ENCODE measurements at regions not wholly inside any gene's neighbourhood (a gene's known extent, or its start where the extent isn't known, plus 50 kb on each side); places are given as distances from the start of the nearest gene placed in this dataset.

- intact Hi-C loops (cut with DNase I; ENCODE audit: low total_unique reads): no loop called here
- H3K27ac ChIP-seq: no peak overlapping the region
- H3K27me3 ChIP-seq: no peaks in the 10 kb centered on the region
- H3K9me3 ChIP-seq: no peaks in the 10 kb centered on the region
- no peaks in the 10 kb centered on the region for H3K36me3 ChIP-seq (ENCODE audit: low read depth, missing control alignments)
- TF ChIP-seq POLR2A (IDR thresholded peaks at IDR 0.05) (no peak), CTCF (IDR thresholded peaks at IDR 0.05) (no peak)
- 53 to 57% methylated on average over 9 of the region's 9 CpGs for WGBS, 2 donors
- no peak overlapping the region for H3K4me3 ChIP-seq
- DNase-seq: no peak
- no peaks in the 10 kb centered on the region for H3K4me1 ChIP-seq
Observed at GRCh38 chr5:10876006-10876744, 115.1 kb upstream of the DAP start.

- no peak for DNase-seq
- Histone ChIP-seq H3K4me1 (no peaks in the 10 kb centered on the region), H3K27me3 (no peaks in the 10 kb centered on the region), H3K9me3 (no peaks in the 10 kb centered on the region), H3K4me3 (no peak overlapping the region), H3K27ac (no peak overlapping the region), H3K36me3 (ENCODE audit: low read depth, missing control alignments) (no peaks in the 10 kb centered on the region)
- WGBS, 2 donors: 77 to 81% methylated on average over 10 of the region's 10 CpGs
- TF ChIP-seq CTCF (IDR thresholded peaks at IDR 0.05): no peak
- TF ChIP-seq POLR2A (IDR thresholded peaks at IDR 0.05): no peak
- intact Hi-C loops (cut with DNase I; ENCODE audit: low total_unique reads): no loop called here
Observed at GRCh38 chr5:10875201-10875768, 114.3 kb upstream of the DAP start.

GRCh38 chr5:10874541-10874940 is 113.5 kb upstream of the DAP start:
- Histone ChIP-seq H3K27ac (no peak overlapping the region), H3K4me1 (no peaks in the 10 kb centered on the region), H3K9me3 (no peaks in the 10 kb centered on the region), H3K36me3 (ENCODE audit: low read depth, missing control alignments) (no peaks in the 10 kb centered on the region), H3K27me3 (no peaks in the 10 kb centered on the region), H3K4me3 (no peak overlapping the region)
- intact Hi-C loops (cut with DNase I; ENCODE audit: low total_unique reads): no loop called here
- no peak for TF ChIP-seq POLR2A (IDR thresholded peaks at IDR 0.05)
- no peak for TF ChIP-seq CTCF (IDR thresholded peaks at IDR 0.05)
- WGBS, 2 donors: 54 to 63% methylated on average over 7 of the region's 7 CpGs
- DNase-seq: no peak

- Histone ChIP-seq H3K27me3 (no peaks in the 10 kb centered on the region), H3K9me3 (no peaks in the 10 kb centered on the region), H3K4me3 (no peak overlapping the region), H3K36me3 (ENCODE audit: low read depth, missing control alignments) (no peaks in the 10 kb centered on the region), H3K27ac (no peak overlapping the region), H3K4me1 (no peaks in the 10 kb centered on the region)
- intact Hi-C loops (cut with DNase I; ENCODE audit: low total_unique reads): no loop called here
- DNase-seq: no peak
- 78 to 84% methylated on average over 11 of the region's 11 CpGs for WGBS, 2 donors
- TF ChIP-seq POLR2A (IDR thresholded peaks at IDR 0.05): no peak
- TF ChIP-seq CTCF (IDR thresholded peaks at IDR 0.05): no peak
Observed at GRCh38 chr5:10870791-10871190, 109.8 kb upstream of the DAP start.

GRCh38 chr5:10868956-10869355 is 107.9 kb upstream of the DAP start:
- Histone ChIP-seq H3K27me3 (no peaks in the 10 kb centered on the region), H3K27ac (no peak overlapping the region), H3K4me1 (peaks cover under 1% of the 10 kb centered on the region), H3K4me3 (no peak overlapping the region), H3K36me3 (ENCODE audit: low read depth, missing control alignments) (no peaks in the 10 kb centered on the region), H3K9me3 (no peaks in the 10 kb centered on the region)
- intact Hi-C loops (cut with DNase I; ENCODE audit: low total_unique reads): no loop called here
- no peak for TF ChIP-seq POLR2A (IDR thresholded peaks at IDR 0.05)
- WGBS, 2 donors: 47 to 52% methylated on average over 7 of the region's 7 CpGs
- DNase-seq: no peak
